ENCODE measurements at regions not wholly inside any gene's neighbourhood (a gene's known extent, or its start where the extent isn't known, plus 50 kb on each side); places are given as distances from the start of the nearest gene placed in this dataset.
A peak's percentile ranks its signal among the peaks of the same experiment; 100 is the strongest.

- H3K27me3 ChIP-seq: no peaks in the 10 kb centered on the region
- intact Hi-C loops (cut with DNase I): no loop called here
- H3K4me1 ChIP-seq: peaks cover 4 to 25% of the 10 kb centered on the region in 2 donors
- no peak for TF ChIP-seq CTCF (IDR thresholded peaks at IDR 0.05)
- DNase-seq (ENCODE audit: low spot score in 2 of 2): no peak
- H3K9me3 ChIP-seq: peaks cover 0 to 1% of the 10 kb centered on the region in 2 donors
- H3K36me3 ChIP-seq: no peaks in the 10 kb centered on the region
- peak overlapping the region; percentile 12 to 36 for H3K27ac ChIP-seq
- H3K4me3 ChIP-seq: no peak overlapping the region
Observed at GRCh38 chr3:177928172-177928873, 607.9 kb upstream of the KCNMB2 start.

- no peak for DNase-seq (ENCODE audit: low spot score in 2 of 2)
- Histone ChIP-seq H3K9me3 (no peaks in the 10 kb centered on the region), H3K4me1 (peaks cover 4 to 25% of the 10 kb centered on the region in 2 donors), H3K27ac (no peak overlapping the region), H3K4me3 (no peak overlapping the region), H3K27me3 (no peaks in the 10 kb centered on the region), H3K36me3 (no peaks in the 10 kb centered on the region)
- TF ChIP-seq CTCF (IDR thresholded peaks at IDR 0.05): no peak
- intact Hi-C loops (cut with DNase I): no loop called here
Observed at GRCh38 chr3:177929310-177929709, 606.9 kb upstream of the KCNMB2 start.

GRCh38 chr3:177930771-177931170 lies 605.5 kb upstream of the KCNMB2 start:
- H3K9me3 ChIP-seq: no peaks in the 10 kb centered on the region
- no peaks in the 10 kb centered on the region for H3K27me3 ChIP-seq
- no peaks in the 10 kb centered on the region for H3K36me3 ChIP-seq
- no peak for TF ChIP-seq CTCF (IDR thresholded peaks at IDR 0.05)
- no peak overlapping the region for H3K4me3 ChIP-seq
- intact Hi-C loops (cut with DNase I): no loop called here
- H3K27ac ChIP-seq: peak overlapping the region; percentile 42 to 57
- peaks cover 4 to 25% of the 10 kb centered on the region in 2 donors for H3K4me1 ChIP-seq
- DNase-seq (ENCODE audit: low spot score in 2 of 2): no peak

GRCh38 chr3:177931346-177931745 lies 604.9 kb upstream of the KCNMB2 start:
- Histone ChIP-seq H3K4me3 (no peak overlapping the region), H3K36me3 (no peaks in the 10 kb centered on the region), H3K27me3 (no peaks in the 10 kb centered on the region), H3K4me1 (peaks cover 4 to 25% of the 10 kb centered on the region in 2 donors), H3K27ac (peak overlapping the region; percentile 42 to 57), H3K9me3 (no peaks in the 10 kb centered on the region)
- TF ChIP-seq CTCF (IDR thresholded peaks at IDR 0.05): no peak
- intact Hi-C loops (cut with DNase I): no loop called here
- no peak for DNase-seq (ENCODE audit: low spot score in 2 of 2)

- Histone ChIP-seq H3K9me3 (no peaks in the 10 kb centered on the region), H3K27ac (peak overlapping the region in 1 of 2 donors; percentile 37), H3K36me3 (no peaks in the 10 kb centered on the region), H3K27me3 (no peaks in the 10 kb centered on the region), H3K4me3 (no peak overlapping the region), H3K4me1 (peaks cover 4 to 25% of the 10 kb centered on the region in 2 donors)
- no peak for TF ChIP-seq CTCF (IDR thresholded peaks at IDR 0.05)
- DNase-seq (ENCODE audit: low spot score in 2 of 2): no peak
- intact Hi-C loops (cut with DNase I): no loop called here
Observed at GRCh38 chr3:177932346-177932745, 603.9 kb upstream of the KCNMB2 start.

All from ascending aorta (tissue), 2 donors.